ENCODE measurements at regions not wholly inside any gene's neighbourhood (a gene's known extent, or its start where the extent isn't known, plus 50 kb on each side); places are given as distances from the start of the nearest gene placed in this dataset.

GRCh38 chr5:136492587-136492986 is 127.2 kb upstream of the TRPC7 start:
- ChIA-PET CTCF (no interaction called here), POLR2A (no interaction called here)
- no peak for DNase-seq (ENCODE audit: low read depth in 1 of 2, low spot score in 1 of 2)
- H3K4me1 ChIP-seq: no peaks in the 10 kb centered on the region
- no peak for ATAC-seq
- H3K9me3 ChIP-seq: no peaks in the 10 kb centered on the region
- no peak overlapping the region for H3K4me3 ChIP-seq
- TF ChIP-seq, protein P1, sequence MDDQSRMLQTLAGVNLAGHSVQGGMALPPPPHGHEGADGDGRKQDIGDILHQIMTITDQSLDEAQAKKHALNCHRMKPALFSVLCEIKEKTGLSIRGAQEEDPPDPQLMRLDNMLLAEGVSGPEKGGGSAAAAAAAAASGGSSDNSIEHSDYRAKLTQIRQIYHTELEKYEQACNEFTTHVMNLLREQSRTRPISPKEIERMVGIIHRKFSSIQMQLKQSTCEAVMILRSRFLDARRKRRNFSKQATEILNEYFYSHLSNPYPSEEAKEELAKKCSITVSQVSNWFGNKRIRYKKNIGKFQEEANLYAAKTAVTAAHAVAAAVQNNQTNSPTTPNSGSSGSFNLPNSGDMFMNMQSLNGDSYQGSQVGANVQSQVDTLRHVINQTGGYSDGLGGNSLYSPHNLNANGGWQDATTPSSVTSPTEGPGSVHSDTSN (IDR thresholded peaks at IDR 0.05): no peak
- TF ChIP-seq TFCP2L1 (CRISPR knock-in tag; IDR thresholded peaks at IDR 0.05): no peak
- no peak for TF ChIP-seq NR3C1 (IDR thresholded peaks at IDR 0.05)
- no peak for TF ChIP-seq FOSB (CRISPR knock-in tag; IDR thresholded peaks at IDR 0.05)
- TF ChIP-seq ATOH8 (CRISPR knock-in tag; IDR thresholded peaks at IDR 0.05; ENCODE audit: low read depth): no peak
- no peak for TF ChIP-seq CHD4 (IDR thresholded peaks at IDR 0.05; ENCODE audit: borderline replicate concordance)
- no peak for TF ChIP-seq ZNF302 (CRISPR knock-in tag; IDR thresholded peaks at IDR 0.05)
- no peak for TF ChIP-seq CEBPB (IDR thresholded peaks at IDR 0.05)
- TF ChIP-seq HOXB13 (CRISPR knock-in tag; IDR thresholded peaks at IDR 0.05; ENCODE audit: low read depth): no peak
- no peak for TF ChIP-seq HMGXB4 (CRISPR knock-in tag; IDR thresholded peaks at IDR 0.05; ENCODE audit: borderline replicate concordance)
- TF ChIP-seq HOXA7 (CRISPR knock-in tag; IDR thresholded peaks at IDR 0.05): no peak
- TF ChIP-seq NPAS2 (CRISPR knock-in tag; IDR thresholded peaks at IDR 0.05; ENCODE audit: borderline replicate concordance): no peak
- TF ChIP-seq HOXB5 (CRISPR knock-in tag; IDR thresholded peaks at IDR 0.05): no peak
- TF ChIP-seq, protein P2, sequence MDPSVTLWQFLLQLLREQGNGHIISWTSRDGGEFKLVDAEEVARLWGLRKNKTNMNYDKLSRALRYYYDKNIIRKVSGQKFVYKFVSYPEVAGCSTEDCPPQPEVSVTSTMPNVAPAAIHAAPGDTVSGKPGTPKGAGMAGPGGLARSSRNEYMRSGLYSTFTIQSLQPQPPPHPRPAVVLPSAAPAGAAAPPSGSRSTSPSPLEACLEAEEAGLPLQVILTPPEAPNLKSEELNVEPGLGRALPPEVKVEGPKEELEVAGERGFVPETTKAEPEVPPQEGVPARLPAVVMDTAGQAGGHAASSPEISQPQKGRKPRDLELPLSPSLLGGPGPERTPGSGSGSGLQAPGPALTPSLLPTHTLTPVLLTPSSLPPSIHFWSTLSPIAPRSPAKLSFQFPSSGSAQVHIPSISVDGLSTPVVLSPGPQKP (IDR thresholded peaks at IDR 0.05; ENCODE audit: low read depth, low read length): no peak
- TF ChIP-seq ZC3H11A (IDR thresholded peaks at IDR 0.05): no peak
- no peak for TF ChIP-seq MYC (IDR thresholded peaks at IDR 0.05; ENCODE audit: borderline replicate concordance, low read length)
- TF ChIP-seq EP300 (IDR thresholded peaks at IDR 0.05): no peak
- no peak for TF ChIP-seq CBX8 (IDR thresholded peaks at IDR 0.05)
- no peak for TF ChIP-seq EHMT2 (IDR thresholded peaks at IDR 0.05; ENCODE audit: low read depth)
- no peak overlapping the region for H3K4me2 ChIP-seq
- FAIRE-seq: no peak
- no peak overlapping the region for H3K27ac ChIP-seq

GRCh38 chr5:136491806-136492205 is 126.5 kb upstream of the TRPC7 start:
- Histone ChIP-seq H3K4me1 (no peaks in the 10 kb centered on the region), H3K9me3 (no peaks in the 10 kb centered on the region), H3K4me2 (no peak overlapping the region), H3K27ac (no peak overlapping the region), H3K4me3 (no peak overlapping the region)
- POLR2A ChIA-PET: no interaction called here
- DNase-seq (ENCODE audit: low read depth in 1 of 2, low spot score in 1 of 2) (no peak), FAIRE-seq (no peak), ATAC-seq (no peak)
- CTCF ChIA-PET: interaction anchor here (1.3 kb wide), 1 partner anchor 277 kb away, joined by 3 read pairs; no protein-coding TSS in a partner anchor
- WGBS (ENCODE audit: missing lambda C conversion rate): 34% methylated on average over 3 of the region's 3 CpGs
- TF ChIP-seq CHD2 (IDR thresholded peaks at IDR 0.05; ENCODE audit: low read length, partially characterized antibody) (no peak), REST (IDR thresholded peaks at IDR 0.05) (no peak), NFE2L2 (conservative IDR thresholded peaks at IDR 0.05; ENCODE audit: low read length) (no peak), CEBPB (IDR thresholded peaks at IDR 0.05) (no peak), HOXB13 (CRISPR knock-in tag; IDR thresholded peaks at IDR 0.05; ENCODE audit: low read depth) (no peak), HOXA7 (CRISPR knock-in tag; IDR thresholded peaks at IDR 0.05) (no peak), SREBF2 (IDR thresholded peaks at IDR 0.05) (no peak), EP300 (IDR thresholded peaks at IDR 0.05) (no peak), POLR2AphosphoS2 (conservative IDR thresholded peaks at IDR 0.05; ENCODE audit: low read length) (no peak)
- TF ChIP-seq, protein P2 (IDR thresholded peaks at IDR 0.05; ENCODE audit: low read depth, low read length): no peak
- TF ChIP-seq, protein P3, sequence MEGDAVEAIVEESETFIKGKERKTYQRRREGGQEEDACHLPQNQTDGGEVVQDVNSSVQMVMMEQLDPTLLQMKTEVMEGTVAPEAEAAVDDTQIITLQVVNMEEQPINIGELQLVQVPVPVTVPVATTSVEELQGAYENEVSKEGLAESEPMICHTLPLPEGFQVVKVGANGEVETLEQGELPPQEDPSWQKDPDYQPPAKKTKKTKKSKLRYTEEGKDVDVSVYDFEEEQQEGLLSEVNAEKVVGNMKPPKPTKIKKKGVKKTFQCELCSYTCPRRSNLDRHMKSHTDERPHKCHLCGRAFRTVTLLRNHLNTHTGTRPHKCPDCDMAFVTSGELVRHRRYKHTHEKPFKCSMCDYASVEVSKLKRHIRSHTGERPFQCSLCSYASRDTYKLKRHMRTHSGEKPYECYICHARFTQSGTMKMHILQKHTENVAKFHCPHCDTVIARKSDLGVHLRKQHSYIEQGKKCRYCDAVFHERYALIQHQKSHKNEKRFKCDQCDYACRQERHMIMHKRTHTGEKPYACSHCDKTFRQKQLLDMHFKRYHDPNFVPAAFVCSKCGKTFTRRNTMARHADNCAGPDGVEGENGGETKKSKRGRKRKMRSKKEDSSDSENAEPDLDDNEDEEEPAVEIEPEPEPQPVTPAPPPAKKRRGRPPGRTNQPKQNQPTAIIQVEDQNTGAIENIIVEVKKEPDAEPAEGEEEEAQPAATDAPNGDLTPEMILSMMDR (IDR thresholded peaks at IDR 0.05): no peak

All from A549 (cell line).